IMR-90 (cell line): ENCODE measurements at regions not wholly inside any gene's neighbourhood (a gene's known extent, or its start where the extent isn't known, plus 50 kb on each side); places are given as distances from the start of the nearest gene placed in this dataset.

Experiments
- ATAC-seq: fragments of 200-7000 bp; cut with Tn5 transposase; 2 replicates; pipeline ENCODE4 v1.9.1; 2020; ENCODE audit warnings: low read depth, mild to moderate bottlenecking, moderate library complexity
- BruUV-seq: library from RNA; stranded (reverse); fragments of 400-500 nt; replicated peaks from 2 replicates; lab custom pipeline; 2021; lab: Mats Ljungman, UMichigan
- CTCF ChIA-PET: fragments of 300-600 bp; formaldehyde crosslinking; extraction: SDS; loops from one replicate; lab custom pipeline; 2021; ENCODE audit warnings: antibody characterized with exemption; lab: Yijun Ruan, JAX
- POLR2A ChIA-PET: fragments of 300-600 bp; sonication (Branson Sonifier 250); formaldehyde crosslinking; loops from one replicate; lab custom pipeline; 2022; ENCODE audit warnings: antibody characterized with exemption; ENCODE audit not compliant: unreplicated experiment; lab: Charles Lee
- DNase-seq: peaks from one replicate; pipeline ENCODE4 v3.0.0; 2013
- H2AFZ ChIP-seq: replicated peaks from 2 replicates; pipeline ENCODE3; 2013; ENCODE audit warnings: low read length, mild to moderate bottlenecking; ENCODE audit not compliant: poor library complexity
- H2AK5ac ChIP-seq: 2 replicates; pipeline ENCODE4 v1.6.1; 2013; ENCODE audit warnings: low read depth, low read length, inconsistent platforms
- H2AK9ac ChIP-seq: replicated peaks from 2 replicates; pipeline ENCODE3; 2013; ENCODE audit warnings: mild to moderate bottlenecking, low read depth, low read length, moderate library complexity; ENCODE audit not compliant: poor library complexity
- H2BK120ac ChIP-seq: 2 replicates; pipeline ENCODE4 v1.6.1; 2013; ENCODE audit warnings: low read depth, low read length, inconsistent platforms
- H2BK15ac ChIP-seq: 3 replicates; pipeline ENCODE4 v1.6.1; 2013; ENCODE audit warnings: low read depth, low read length, inconsistent platforms
- H2BK20ac ChIP-seq: 2 replicates; pipeline ENCODE4 v1.6.1; 2013; ENCODE audit warnings: low read depth, mild to moderate bottlenecking, inconsistent platforms, low read length, moderate library complexity
- H2BK5ac ChIP-seq: 2 replicates; pipeline ENCODE4 v1.6.1; 2013; ENCODE audit warnings: mild to moderate bottlenecking, low read depth, low read length, inconsistent platforms; ENCODE audit not compliant: poor library complexity, severe bottlenecking
- H3K14ac ChIP-seq: replicated peaks from 2 replicates; pipeline ENCODE4 v1.6.1; 2013; ENCODE audit warnings: low read depth, low read length, inconsistent platforms
- H3K18ac ChIP-seq: 2 replicates; pipeline ENCODE4 v1.6.1; 2013; ENCODE audit warnings: low read depth, low read length, control low read depth
- H3K23ac ChIP-seq: 2 replicates; pipeline ENCODE4 v1.6.1; 2013; ENCODE audit warnings: low read depth, low read length, inconsistent platforms
- H3K27ac ChIP-seq: 2 replicates; pipeline ENCODE4 v1.5.1; 2013; ENCODE audit warnings: mild to moderate bottlenecking, control low read depth, low read length; ENCODE audit not compliant: insufficient read depth
- H3K27me3 ChIP-seq: 2 replicates; pipeline ENCODE4 v1.6.1; 2013; ENCODE audit warnings: low read length; ENCODE audit not compliant: control insufficient read depth, insufficient read depth
- H3K36me3 ChIP-seq: 2 replicates; pipeline ENCODE4 v1.6.1; 2013; ENCODE audit warnings: low read length, mixed read lengths; ENCODE audit not compliant: control insufficient read depth, insufficient read depth
- H3K4ac ChIP-seq: 2 replicates; pipeline ENCODE4 v1.6.1; 2013; ENCODE audit warnings: low read depth, low read length, inconsistent platforms
- H3K4me1 ChIP-seq: 2 replicates; pipeline ENCODE4 v1.6.1; 2013; ENCODE audit warnings: low read length, mixed read lengths; ENCODE audit not compliant: control insufficient read depth, insufficient read depth
- H3K4me2 ChIP-seq: 2 replicates; pipeline ENCODE4 v1.6.1; 2013; ENCODE audit warnings: low read depth, mild to moderate bottlenecking, control low read depth, low read length, moderate library complexity
- H3K4me3 ChIP-seq: 2 replicates; pipeline ENCODE4 v1.5.1; 2013; ENCODE audit warnings: low read depth, mild to moderate bottlenecking, control low read depth, low read length, moderate library complexity; ENCODE audit not compliant: insufficient read depth
- H3K56ac ChIP-seq: 2 replicates; pipeline ENCODE4 v1.6.1; 2013; ENCODE audit warnings: low read length, inconsistent platforms; ENCODE audit not compliant: insufficient read depth; ENCODE audit errors: extremely low read depth
- H3K79me1 ChIP-seq, 2 experiments: 2 replicates each; pipeline ENCODE4 v1.6.1; 2013; ENCODE audit warnings: low read length in 2 of 2, inconsistent platforms in 1 of 2, low read depth in 1 of 2
- H3K9ac ChIP-seq: 2 replicates; pipeline ENCODE4 v1.6.1; 2013; ENCODE audit warnings: low read depth, low read length, control low read depth
- H3K9me1 ChIP-seq: 2 replicates; pipeline ENCODE4 v1.6.1; 2013; ENCODE audit warnings: low read length, inconsistent platforms; ENCODE audit not compliant: insufficient read depth
- H3K9me3 ChIP-seq: 2 replicates; pipeline ENCODE4 v1.6.1; 2013; ENCODE audit warnings: low read length; ENCODE audit not compliant: control insufficient read depth, insufficient read depth
- H4K20me1 ChIP-seq: 2 replicates; pipeline ENCODE4 v1.6.1; 2013; ENCODE audit warnings: low read length, inconsistent platforms; ENCODE audit not compliant: insufficient read depth
- H4K5ac ChIP-seq: 2 replicates; pipeline ENCODE4 v1.6.1; 2013; ENCODE audit warnings: mild to moderate bottlenecking, low read depth, low read length, control low read depth
- H4K8ac ChIP-seq, 2 experiments: 2 replicates each; pipeline ENCODE4 v1.6.1; 2013; ENCODE audit warnings: low read depth in 2 of 2, low read length in 2 of 2, control low read depth in 1 of 2, inconsistent platforms in 1 of 2
- H4K91ac ChIP-seq: 2 replicates; pipeline ENCODE4 v1.6.1; 2013; ENCODE audit warnings: low read depth, low read length, inconsistent platforms; ENCODE audit not compliant: insufficient read depth
- BHLHE40 ChIP-seq: fragments of 150-350 bp; IDR thresholded peaks from 2 replicates; pipeline ENCODE4 v1.6.1; 2016; ENCODE audit warnings: mild to moderate bottlenecking, low read depth, low read length
- CEBPB ChIP-seq: IDR thresholded peaks from 2 replicates; pipeline ENCODE4 v1.6.1; 2012; ENCODE audit warnings: low read depth, low read length, improper control_type of control experiment
- CHD1 ChIP-seq: IDR thresholded peaks from 2 replicates; pipeline ENCODE4 v1.6.1; 2012; ENCODE audit warnings: low read depth, low read length, improper control_type of control experiment
- FOS ChIP-seq: fragments of 150-350 bp; IDR thresholded peaks from 2 replicates; pipeline ENCODE4 v1.6.1; 2016; ENCODE audit warnings: low read depth, low read length
- MAFK ChIP-seq: IDR thresholded peaks from 2 replicates; pipeline ENCODE4 v1.6.1; 2012; ENCODE audit warnings: low read depth, low read length, improper control_type of control experiment
- MAZ ChIP-seq: IDR thresholded peaks from 2 replicates; pipeline ENCODE4 v1.6.1; 2012; ENCODE audit warnings: low read depth, mild to moderate bottlenecking, low read length, improper control_type of control experiment, moderate library complexity, borderline replicate concordance
- MXI1 ChIP-seq: IDR thresholded peaks from 2 replicates; pipeline ENCODE4 v1.6.1; 2012; ENCODE audit warnings: low read depth, mild to moderate bottlenecking, low read length, moderate library complexity, borderline replicate concordance
- NFE2L2 ChIP-seq: fragments of 150-350 bp; IDR thresholded peaks from 2 replicates; pipeline ENCODE4 v1.6.1; 2016; ENCODE audit warnings: low read depth, mild to moderate bottlenecking, low read length
- POLR2A ChIP-seq: IDR thresholded peaks from 2 replicates; pipeline ENCODE4 v1.6.1; 2012; ENCODE audit warnings: mild to moderate bottlenecking, low read depth, low read length
- RAD21 ChIP-seq: IDR thresholded peaks from 2 replicates; pipeline ENCODE4 v1.6.1; 2012; ENCODE audit warnings: low read length, improper control_type of control experiment
- RCOR1 ChIP-seq: IDR thresholded peaks from 2 replicates; pipeline ENCODE4 v1.6.1; 2012; ENCODE audit warnings: mild to moderate bottlenecking, low read length, improper control_type of control experiment; ENCODE audit not compliant: insufficient replicate concordance
- SMC3 ChIP-seq: fragments of 150-350 bp; IDR thresholded peaks from 2 replicates; pipeline ENCODE4 v1.6.1; 2016; ENCODE audit warnings: low read depth, mild to moderate bottlenecking, antibody characterized with exemption, low read length, moderate library complexity
- WGBS, 2 experiments: methylation state at CpG; one replicate each; pipeline versions ENCODE4 v1.1.5 to v1.1.7; 2013; ENCODE audit warnings: missing lambda C conversion rate in 2 of 2; ENCODE audit not compliant: insufficient read length in 1 of 2; ENCODE audit errors: extremely low coverage in 2 of 2; 5-methylcytosine and 5-hydroxymethylcytosine counted together
- dilution Hi-C: fragments of 300-500 bp; cut with HindIII; formaldehyde crosslinking; loops from one replicate; pipeline ENCODE4 v1.14.3; 2018; ENCODE audit warnings: low sequenced_read_pairs; ENCODE audit not compliant: unreplicated experiment
- in situ Hi-C: fragments of 300-500 bp; cut with MboI; formaldehyde crosslinking; loops from 3 replicates; pipeline ENCODE4 v1.14.3; 2019; ENCODE audit warnings: low sequenced_read_pairs, inconsistent platforms, mixed read lengths
- intact Hi-C: fragments of 100-400 bp; cut with micrococcal nuclease; formaldehyde crosslinking; loops from 2 replicates; pipeline ENCODE4 v1.10.0; 2022
- TF ChIP-seq, protein P1 (sequence below): fragments of 150-350 bp; IDR thresholded peaks from 2 replicates; pipeline ENCODE4 v1.6.1; 2016; ENCODE audit warnings: low read depth, mild to moderate bottlenecking, low read length, moderate library complexity, borderline replicate concordance
- TF ChIP-seq, protein P2 (sequence below): fragments of 150-350 bp; IDR thresholded peaks from 2 replicates; pipeline ENCODE4 v1.6.1; 2017; ENCODE audit warnings: mild to moderate bottlenecking, antibody characterized with exemption, low read length, low read depth

DNA sequence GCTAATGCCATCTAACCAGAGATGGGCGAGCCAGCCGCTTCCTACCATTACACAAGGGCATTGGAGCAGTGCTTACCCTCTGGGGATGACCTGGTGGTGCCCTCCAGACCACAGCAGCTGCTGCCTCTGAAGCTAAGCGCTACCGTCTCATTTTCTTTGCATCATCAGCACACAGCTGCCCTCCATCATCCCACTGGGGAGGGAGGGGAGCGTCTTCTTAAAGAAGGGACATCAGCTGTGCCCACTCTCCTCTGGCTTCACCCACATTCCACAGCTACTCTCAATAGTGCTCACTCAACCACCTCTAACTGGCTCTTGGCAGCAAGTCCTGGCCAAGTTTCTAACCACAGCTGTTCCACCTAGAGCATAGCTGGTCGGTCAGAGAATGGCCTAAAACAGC lies 503.4 kb downstream of the NFIB start:
- no TSS peak for BruUV-seq

More for the DNA sequence above, 503.4 kb downstream of the NFIB start:
- H3K4me2 ChIP-seq, result no peak overlapping the region
- no peak overlapping the region for H3K4me3 ChIP-seq
- intact Hi-C loops (no loop called here), dilution Hi-C loops (no loop called here), in situ Hi-C loops (no loop called here)
- no peaks in the 10 kb centered on the region for H3K9me3 ChIP-seq
- no peak overlapping the region for H4K5ac ChIP-seq
- POLR2A ChIA-PET, result no interaction called here
- DNase-seq (no peak), ATAC-seq (no peak)
- no peak overlapping the region for H3K23ac ChIP-seq
- no peak overlapping the region for H3K14ac ChIP-seq
- H3K27ac ChIP-seq, result no peak overlapping the region
- no peak overlapping the region for H3K18ac ChIP-seq
- H3K4ac ChIP-seq, result no peak overlapping the region
- H3K36me3 ChIP-seq, result no peaks in the 10 kb centered on the region
- H2AK5ac ChIP-seq, result no peak overlapping the region
- no peaks in the 10 kb centered on the region for H3K27me3 ChIP-seq
- H4K20me1 ChIP-seq, result no peaks in the 10 kb centered on the region
- no peak overlapping the region for H2BK5ac ChIP-seq
- no CpG with 5 or more reads among the region's 6 CpGs for WGBS, 2 experiments
- no peak overlapping the region for H3K56ac ChIP-seq
- no peaks in the 10 kb centered on the region for H3K79me1 ChIP-seq
- H2BK15ac ChIP-seq, result no peak overlapping the region
- H2AFZ ChIP-seq, result no peak overlapping the region
- no peak overlapping the region for H4K91ac ChIP-seq
- H2BK20ac ChIP-seq, result no peak overlapping the region
- H3K9ac ChIP-seq, result no peak overlapping the region
- CTCF ChIA-PET, result no interaction called here
- no peak overlapping the region for H4K8ac ChIP-seq
- no peak for TF ChIP-seq BHLHE40
- TF ChIP-seq RCOR1, result no peak
- no peak for TF ChIP-seq RAD21
- TF ChIP-seq SMC3, result no peak
- no peak for TF ChIP-seq MXI1
- TF ChIP-seq CHD1, result no peak
- no peak for TF ChIP-seq POLR2A
- no peak for TF ChIP-seq FOS
- TF ChIP-seq NFE2L2, result no peak
- TF ChIP-seq, protein P1, sequence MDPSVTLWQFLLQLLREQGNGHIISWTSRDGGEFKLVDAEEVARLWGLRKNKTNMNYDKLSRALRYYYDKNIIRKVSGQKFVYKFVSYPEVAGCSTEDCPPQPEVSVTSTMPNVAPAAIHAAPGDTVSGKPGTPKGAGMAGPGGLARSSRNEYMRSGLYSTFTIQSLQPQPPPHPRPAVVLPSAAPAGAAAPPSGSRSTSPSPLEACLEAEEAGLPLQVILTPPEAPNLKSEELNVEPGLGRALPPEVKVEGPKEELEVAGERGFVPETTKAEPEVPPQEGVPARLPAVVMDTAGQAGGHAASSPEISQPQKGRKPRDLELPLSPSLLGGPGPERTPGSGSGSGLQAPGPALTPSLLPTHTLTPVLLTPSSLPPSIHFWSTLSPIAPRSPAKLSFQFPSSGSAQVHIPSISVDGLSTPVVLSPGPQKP, result no peak
- no peak for TF ChIP-seq MAZ
- TF ChIP-seq, protein P2, sequence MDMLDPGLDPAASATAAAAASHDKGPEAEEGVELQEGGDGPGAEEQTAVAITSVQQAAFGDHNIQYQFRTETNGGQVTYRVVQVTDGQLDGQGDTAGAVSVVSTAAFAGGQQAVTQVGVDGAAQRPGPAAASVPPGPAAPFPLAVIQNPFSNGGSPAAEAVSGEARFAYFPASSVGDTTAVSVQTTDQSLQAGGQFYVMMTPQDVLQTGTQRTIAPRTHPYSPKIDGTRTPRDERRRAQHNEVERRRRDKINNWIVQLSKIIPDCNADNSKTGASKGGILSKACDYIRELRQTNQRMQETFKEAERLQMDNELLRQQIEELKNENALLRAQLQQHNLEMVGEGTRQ, result no peak
- TF ChIP-seq CEBPB, result no peak
- no peak for TF ChIP-seq MAFK
- H3K4me1 ChIP-seq, result no peaks in the 10 kb centered on the region
- H3K9me1 ChIP-seq, result no peaks in the 10 kb centered on the region
- no peak overlapping the region for H2BK120ac ChIP-seq
- no peak overlapping the region for H2AK9ac ChIP-seq
